Peyer's patch (tissue), 4 donors: ENCODE measurements at regions not wholly inside any gene's neighbourhood (a gene's known extent, or its start where the extent isn't known, plus 50 kb on each side); places are given as distances from the start of the nearest gene placed in this dataset.

Source experiments
- DNase-seq, 3 donors: peaks; one replicate each; pipeline ENCODE4 v3.0.0-alpha.2; 2017 to 2019
- H3K27ac ChIP-seq, 4 donors: fragments of 200-600 bp; sonication (generic); one replicate each; pipeline ENCODE4 v1.5.1; 2016 to 2019
- H3K27me3 ChIP-seq, 2 donors: fragments of 200-600 bp; sonication (generic); one replicate each; pipeline ENCODE4 v1.5.1; 2019
- H3K36me3 ChIP-seq, 3 donors: fragments of 200-600 bp; sonication (generic); one replicate each; pipeline ENCODE4 v1.5.1; 2016 to 2019
- H3K4me1 ChIP-seq, 4 donors: fragments of 200-600 bp; sonication (generic); one replicate each; pipeline ENCODE4 v1.5.1; 2016 to 2019
- H3K4me3 ChIP-seq, 4 donors: fragments of 200-600 bp; sonication (generic); 1 replicate in 3 of 4; 2 replicates in 1 of 4; pipeline ENCODE4 v1.5.1; 2016 to 2019; ENCODE audit warnings: mild to moderate bottlenecking in 1 of 4
- H3K9me3 ChIP-seq, 4 donors: fragments of 200-600 bp; sonication (generic); one replicate each; pipeline ENCODE4 v1.5.1; 2016 to 2019; ENCODE audit warnings: mild to moderate bottlenecking in 1 of 4
- CTCF ChIP-seq, 6 experiments: fragments of 450-650 bp in 4 of 6; fragments of 200-600 bp in 2 of 6; sonication (generic) in 1 of 6; IDR thresholded peaks; one replicate each; pipeline ENCODE4 v1.5.1; 2017 to 2019; ENCODE audit warnings: antibody characterized with exemption in 6 of 6, mild to moderate bottlenecking in 3 of 6, moderate library complexity in 1 of 6
- POLR2A ChIP-seq, 2 donors: fragments of 450-650 bp; IDR thresholded peaks; one replicate each; pipeline ENCODE4 v1.5.1; 2017; ENCODE audit warnings: antibody characterized with exemption in 2 of 2, mild to moderate bottlenecking in 2 of 2, moderate library complexity in 2 of 2

DNA sequence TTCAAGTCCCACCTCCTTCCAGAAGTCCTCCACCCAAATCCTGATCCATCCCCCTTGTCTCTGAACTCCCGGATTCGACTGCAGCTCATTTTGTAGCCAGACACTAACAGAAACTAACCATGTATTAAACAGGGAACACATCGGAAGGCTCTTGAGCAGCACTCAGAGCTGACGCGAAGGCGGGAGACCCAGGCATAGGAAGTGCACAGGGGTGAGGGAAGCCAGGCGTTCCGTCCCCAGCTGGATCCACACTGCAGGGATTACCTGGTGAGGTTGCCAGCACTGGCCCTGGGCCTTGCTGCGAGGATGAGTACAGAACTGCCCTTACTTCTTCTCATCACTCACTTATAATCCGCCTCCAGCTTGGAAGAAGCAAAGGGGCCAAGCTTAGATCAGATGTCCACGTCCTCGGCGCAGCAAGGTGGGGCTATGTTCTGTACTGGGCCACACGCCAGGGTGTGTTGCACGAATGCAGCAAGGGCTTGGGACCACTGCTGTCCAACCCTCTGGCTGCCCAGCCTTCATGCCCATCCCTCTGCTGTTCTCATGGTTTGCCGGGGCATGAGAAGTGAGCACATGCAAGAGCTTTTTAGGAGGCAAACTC is 124.2 kb upstream of the SMAD3 start:
- DNase-seq = no peak
- Histone ChIP-seq H3K36me3 (no peaks in the 10 kb centered on the region), H3K4me3 (no peak overlapping the region), H3K9me3 (no peaks in the 10 kb centered on the region), H3K27me3 (no peaks in the 10 kb centered on the region), H3K4me1 (peaks cover 0 to 14% (median 0%) of the 10 kb centered on the region in 4 donors), H3K27ac (no peak overlapping the region)
- TF ChIP-seq POLR2A (IDR thresholded peaks at IDR 0.05) (no peak), CTCF (IDR thresholded peaks at IDR 0.05) (no peak)

DNA sequence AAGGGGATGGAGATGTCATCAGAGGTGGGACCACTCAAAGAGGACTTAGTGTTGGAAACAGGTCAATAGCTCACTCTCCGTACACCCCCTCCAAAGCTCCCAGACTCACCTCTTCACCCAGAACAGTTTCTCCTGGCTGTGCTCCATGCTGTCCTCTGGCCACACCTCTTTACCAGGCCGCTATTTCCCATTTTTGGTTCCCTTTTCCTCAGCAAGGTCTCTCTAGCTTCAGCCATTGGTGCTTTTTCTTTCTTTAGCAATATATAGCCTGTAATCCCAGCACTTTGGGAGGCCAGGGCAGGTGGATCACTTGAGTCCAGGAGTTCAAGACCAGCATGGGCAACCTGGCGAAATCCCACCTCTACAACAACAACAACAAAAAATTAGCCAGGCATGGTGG is 123.6 kb upstream of the SMAD3 start:
- H3K27ac ChIP-seq = no peak overlapping the region
- H3K4me1 ChIP-seq = peaks cover 0 to 14% (median 0%) of the 10 kb centered on the region in 4 donors
- no peak for DNase-seq
- no peaks in the 10 kb centered on the region for H3K27me3 ChIP-seq
- H3K36me3 ChIP-seq = no peaks in the 10 kb centered on the region
- H3K9me3 ChIP-seq = no peaks in the 10 kb centered on the region
- TF ChIP-seq CTCF (IDR thresholded peaks at IDR 0.05) (no peak), POLR2A (IDR thresholded peaks at IDR 0.05) (no peak)
- no peak overlapping the region for H3K4me3 ChIP-seq

DNA sequence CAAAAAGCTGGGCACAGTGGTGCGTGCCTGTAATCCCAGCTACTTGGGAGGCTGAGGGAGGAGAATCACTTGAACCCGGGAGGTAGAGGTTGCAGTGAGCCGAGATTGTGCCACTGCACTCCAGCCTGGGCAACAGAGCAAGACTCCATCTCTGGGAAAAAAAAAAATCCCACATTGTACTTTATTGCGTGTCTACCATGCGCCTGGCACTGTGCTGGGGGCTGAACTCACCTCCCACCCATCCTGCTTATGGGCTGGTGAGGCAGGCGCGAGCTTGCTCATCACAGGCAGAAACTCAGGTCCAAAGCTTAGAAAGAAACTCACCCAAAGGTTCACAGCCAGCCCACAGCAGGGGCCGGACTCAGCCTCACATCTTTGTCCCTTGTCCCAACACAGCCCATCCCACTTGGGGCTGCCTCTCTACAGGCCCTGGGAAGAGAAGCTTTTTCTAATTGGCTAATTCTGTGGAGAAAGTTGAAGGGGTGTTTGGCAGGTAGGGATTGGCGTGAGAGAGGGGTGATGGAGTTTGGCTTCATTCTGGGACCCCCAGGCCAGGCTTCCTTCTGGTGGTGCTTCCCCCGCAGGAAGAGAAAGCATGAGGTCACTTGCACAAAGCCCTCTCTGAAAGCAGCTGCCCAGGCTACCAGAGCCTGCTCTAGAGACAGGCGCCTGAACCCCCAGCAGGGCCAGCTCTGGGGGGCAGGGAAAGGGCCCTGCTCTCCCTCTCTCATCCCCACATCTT is 122.6 kb upstream of the SMAD3 start:
- TF ChIP-seq POLR2A (IDR thresholded peaks at IDR 0.05) = no peak
- TF ChIP-seq CTCF (IDR thresholded peaks at IDR 0.05) = no peak
- no peaks in the 10 kb centered on the region for H3K9me3 ChIP-seq
- H3K27ac ChIP-seq = no peak overlapping the region
- H3K4me1 ChIP-seq = peaks cover 0 to 14% (median 0%) of the 10 kb centered on the region in 4 donors
- H3K27me3 ChIP-seq = no peaks in the 10 kb centered on the region
- DNase-seq = no peak
- H3K36me3 ChIP-seq = no peaks in the 10 kb centered on the region
- H3K4me3 ChIP-seq = no peak overlapping the region

- TF ChIP-seq POLR2A (IDR thresholded peaks at IDR 0.05) = no peak
- peak in 2 of 6 experiments; percentile 11 to 30 for TF ChIP-seq CTCF (IDR thresholded peaks at IDR 0.05)
- peak in 2 of 3 donors; percentile 73 to 76 for DNase-seq
- no peaks in the 10 kb centered on the region for H3K9me3 ChIP-seq
- H3K27me3 ChIP-seq = no peaks in the 10 kb centered on the region
- H3K4me1 ChIP-seq = peaks cover 0 to 14% (median 0%) of the 10 kb centered on the region in 4 donors
- no peaks in the 10 kb centered on the region for H3K36me3 ChIP-seq
- H3K27ac ChIP-seq = no peak overlapping the region
- H3K4me3 ChIP-seq = no peak overlapping the region
These were observed 121.8 kb upstream of the SMAD3 start for GRCh38 chr15:66943456-66944095.

DNA sequence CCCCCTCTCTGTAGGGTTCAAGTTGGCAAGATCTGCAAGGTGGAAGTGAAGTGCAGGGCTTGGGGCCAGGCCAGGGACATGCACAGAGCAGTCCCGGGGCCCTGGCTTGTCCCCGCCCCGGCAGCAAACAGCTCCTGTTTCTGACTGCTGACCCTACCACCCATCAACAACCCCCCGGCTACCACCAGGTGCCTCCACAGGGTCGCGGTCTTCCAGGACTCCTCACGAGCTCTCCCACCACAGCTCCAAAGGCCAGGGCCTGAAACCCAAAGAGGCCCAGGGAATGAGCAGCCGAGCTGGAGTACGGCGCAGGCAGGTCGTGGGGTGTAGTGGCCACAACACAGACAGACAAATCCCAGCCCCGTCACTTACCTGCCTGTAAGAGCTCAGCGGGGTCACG is 121.3 kb upstream of the SMAD3 start:
- no peak for DNase-seq
- peaks cover 0 to 14% (median 0%) of the 10 kb centered on the region in 4 donors for H3K4me1 ChIP-seq
- H3K36me3 ChIP-seq = no peaks in the 10 kb centered on the region
- TF ChIP-seq CTCF (IDR thresholded peaks at IDR 0.05) (no peak), POLR2A (IDR thresholded peaks at IDR 0.05) (no peak)
- no peak overlapping the region for H3K4me3 ChIP-seq
- H3K27me3 ChIP-seq = no peaks in the 10 kb centered on the region
- H3K27ac ChIP-seq = no peak overlapping the region
- H3K9me3 ChIP-seq = no peaks in the 10 kb centered on the region
